GM12878 (cell line): ENCODE measurements at regions not wholly inside any gene's neighbourhood (a gene's known extent, or its start where the extent isn't known, plus 50 kb on each side); places are given as distances from the start of the nearest gene placed in this dataset.

Experiments
- ATAC-seq: fragments of 200-7000 bp; cut with Tn5 transposase; 3 replicates; pipeline ENCODE4 v1.9.1; 2020; ENCODE audit warnings: mild to moderate bottlenecking, moderate library complexity
- BruUV-seq: library from RNA; stranded (reverse); fragments of 400-500 nt; replicated peaks from 2 replicates; lab custom pipeline; 2021; lab: Mats Ljungman, UMichigan
- CTCF ChIA-PET: fragments of 300-600 bp; sonication (Branson Sonifier 250); formaldehyde crosslinking; extraction: SDS; loops from one replicate; lab custom pipeline; 2021; ENCODE audit warnings: inconsistent platforms; lab: Yijun Ruan, JAX
- POLR2A ChIA-PET: fragments of 350-600 bp; formaldehyde crosslinking; extraction: SDS; loops from one replicate; lab custom pipeline; 2021; ENCODE audit warnings: inconsistent platforms; lab: Charles Lee
- RAD21 ChIA-PET: fragments of 300-600 bp; sonication (Branson Sonifier 250); formaldehyde crosslinking; loops from one replicate; lab custom pipeline; 2023; ENCODE audit warnings: antibody characterized with exemption; ENCODE audit not compliant: unreplicated experiment; lab: Charles Lee
- SMC1A ChIA-PET: fragments of 300-600 bp; sonication (Branson Sonifier 250); formaldehyde crosslinking; loops from one replicate; lab custom pipeline; 2023; ENCODE audit not compliant: unreplicated experiment, uncharacterized antibody; lab: Charles Lee
- DNase-seq: peaks from one replicate; pipeline ENCODE4 v3.0.0-alpha.2; 2011; ENCODE audit warnings: low read depth, low spot score
- FAIRE-seq: peaks from 3 replicates; lab custom pipeline; 2011; peaks lifted over from hg19 to GRCh38; lab: Jason Lieb, UNC
- H2AFZ ChIP-seq: 2 replicates; pipeline ENCODE4 v1.6.0; 2011; ENCODE audit warnings: low read depth, low read length, control low read depth; ENCODE audit not compliant: control insufficient read depth
- H3K27ac ChIP-seq: 2 replicates; pipeline ENCODE4 v1.5.1; 2011; ENCODE audit warnings: control low read depth; ENCODE audit not compliant: control insufficient read depth, insufficient read depth
- H3K27me3 ChIP-seq, 2 experiments: replicated peaks in 1 of 2; 2 replicates each; pipeline versions ENCODE4 v1.6.0 to v1.6.1; 2011; ENCODE audit warnings: low read length in 1 of 2; ENCODE audit not compliant: control insufficient read depth in 2 of 2, insufficient read depth in 2 of 2
- H3K36me3 ChIP-seq, 2 experiments: 2 replicates each; pipeline ENCODE4 v1.5.1; 2011; ENCODE audit warnings: low read length in 1 of 2; ENCODE audit not compliant: control insufficient read depth in 2 of 2, insufficient read depth in 2 of 2
- H3K4me1 ChIP-seq: 2 replicates; pipeline ENCODE4 v1.6.1; 2011; ENCODE audit warnings: mild to moderate bottlenecking, low read length, moderate library complexity, mixed read lengths; ENCODE audit not compliant: control insufficient read depth, insufficient read depth
- H3K4me2 ChIP-seq: 2 replicates; pipeline ENCODE4 v1.6.0; 2011; ENCODE audit warnings: control low read depth; ENCODE audit not compliant: control insufficient read depth, insufficient read depth
- H3K4me3 ChIP-seq: fragments of 200-600 bp; sonication (generic); 2 replicates; pipeline ENCODE4 v1.5.1; 2016
- H3K79me2 ChIP-seq: 2 replicates; pipeline ENCODE4 v1.6.0; 2011; ENCODE audit warnings: low read length; ENCODE audit not compliant: control insufficient read depth, insufficient read depth
- H3K9ac ChIP-seq: 2 replicates; pipeline ENCODE4 v1.8.0; 2011; ENCODE audit warnings: low read length, control low read depth, mixed read lengths; ENCODE audit not compliant: control insufficient read depth, insufficient read depth
- H3K9me3 ChIP-seq: replicated peaks from 3 replicates; pipeline ENCODE4 v1.5.1; 2011; ENCODE audit warnings: mild to moderate bottlenecking, low read length; ENCODE audit not compliant: control insufficient read depth, insufficient read depth
- H4K20me1 ChIP-seq: 2 replicates; pipeline ENCODE4 v1.6.0; 2011; ENCODE audit not compliant: control insufficient read depth, insufficient read depth
- ATF7 ChIP-seq: fragments of 450-650 bp; IDR thresholded peaks from 2 replicates; pipeline ENCODE4 v1.6.1; 2016; ENCODE audit warnings: low read depth, mild to moderate bottlenecking
- CREM ChIP-seq: IDR thresholded peaks from 2 replicates; pipeline ENCODE4 v1.6.1; 2014; ENCODE audit warnings: antibody characterized with exemption, low read depth
- ESRRA ChIP-seq: IDR thresholded peaks from 2 replicates; pipeline ENCODE4 v1.6.1; 2012; ENCODE audit warnings: mild to moderate bottlenecking, low read length, improper control_type of control experiment
- ETV6 ChIP-seq, 2 experiments: fragments of 450-650 bp in 1 of 2; IDR thresholded peaks in 1 of 2; conservative IDR thresholded peaks in 1 of 2; 2 replicates each; pipeline ENCODE4 v1.6.1; 2014; ENCODE audit warnings: antibody characterized with exemption in 1 of 2, borderline replicate concordance in 1 of 2, low read depth in 1 of 2, mild to moderate bottlenecking in 1 of 2, moderate library complexity in 1 of 2
- FOXK2 ChIP-seq: fragments of 450-650 bp; IDR thresholded peaks from 2 replicates; pipeline ENCODE4 v1.6.1; 2017; ENCODE audit warnings: mild to moderate bottlenecking, moderate library complexity
- HCFC1 ChIP-seq: fragments of 150-350 bp; IDR thresholded peaks from 2 replicates; pipeline ENCODE4 v1.6.1; 2014; ENCODE audit warnings: low read length
- KLF5 ChIP-seq: fragments of 450-650 bp; IDR thresholded peaks from 2 replicates; pipeline ENCODE4 v1.6.1; 2014; ENCODE audit warnings: mild to moderate bottlenecking; ENCODE audit not compliant: partially characterized antibody
- PML ChIP-seq: IDR thresholded peaks from 2 replicates; pipeline ENCODE4 v1.6.1; 2012; ENCODE audit warnings: low read length, inconsistent platforms
- RB1 ChIP-seq: fragments of 450-650 bp; formaldehyde crosslinking; IDR thresholded peaks from 2 replicates; pipeline ENCODE4 v1.6.1; 2017; ENCODE audit warnings: mild to moderate bottlenecking, borderline replicate concordance
- SP1 ChIP-seq: IDR thresholded peaks from one replicate; pipeline ENCODE4 v1.6.1; 2011; ENCODE audit warnings: low read depth, low read length
- SRF ChIP-seq, 2 experiments: IDR thresholded peaks; 2 replicates each; pipeline ENCODE4 v1.6.1; 2011; ENCODE audit warnings: low read depth in 2 of 2, low read length in 2 of 2, mild to moderate bottlenecking in 1 of 2, moderate library complexity in 1 of 2
- SUZ12 ChIP-seq: fragments of 200-600 bp; sonication (generic); IDR thresholded peaks from one replicate; pipeline ENCODE4 v1.6.1; 2018; ENCODE audit warnings: antibody characterized with exemption, mild to moderate bottlenecking; ENCODE audit not compliant: unreplicated experiment
- TBL1XR1 ChIP-seq: IDR thresholded peaks from 2 replicates; pipeline ENCODE4 v1.6.1; 2012; ENCODE audit warnings: low read depth, low read length, improper control_type of control experiment
- ZZZ3 ChIP-seq: IDR thresholded peaks from 2 replicates; pipeline ENCODE4 v1.6.1; 2011; ENCODE audit warnings: low read depth; ENCODE audit not compliant: control insufficient read depth, insufficient read length
- WGBS: methylation state at CpG from one replicate; pipeline ENCODE4 v1.1.6; 2016; ENCODE audit warnings: low lambda C conversion rate; ENCODE audit not compliant: insufficient replicate concordance, insufficient coverage; ENCODE audit errors: missing lambda C conversion rate; 5-methylcytosine and 5-hydroxymethylcytosine counted together
- in situ Hi-C: fragments of 300-500 bp; cut with MboI; formaldehyde crosslinking; loops from 9 replicates; pipeline ENCODE4 v1.14.3; 2018; ENCODE audit warnings: mixed read lengths
- intact Hi-C: fragments of 100-400 bp; cut with micrococcal nuclease; formaldehyde crosslinking; loops from one replicate; pipeline ENCODE4 v1.14.2; 2022; ENCODE audit not compliant: unreplicated experiment
- TF ChIP-seq, protein P1 (sequence below): fragments of 450-650 bp; formaldehyde crosslinking; IDR thresholded peaks from 2 replicates; pipeline ENCODE4 v1.4.0; 2020; ENCODE audit warnings: mild to moderate bottlenecking, moderate library complexity

DNA sequence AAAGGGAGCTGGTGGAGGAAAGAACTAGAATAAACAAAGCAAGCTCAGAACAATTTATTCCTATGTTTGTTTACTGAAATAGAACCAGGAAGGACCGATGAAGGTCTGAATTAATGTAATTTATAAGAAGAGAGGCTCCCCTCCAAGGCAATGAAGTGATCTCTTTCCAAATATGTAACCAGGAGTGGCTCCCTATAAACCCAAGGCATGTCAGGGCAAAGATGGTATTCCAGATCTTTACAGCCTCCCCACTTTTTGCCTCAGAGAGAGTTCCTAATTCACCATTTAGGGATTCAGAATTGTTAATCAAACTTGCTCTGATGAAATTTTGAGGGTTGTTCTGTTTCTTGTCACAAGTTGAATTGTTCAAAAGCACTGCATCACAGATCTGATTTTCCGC, 88.8 kb downstream of the HDGFL1 start:
- H3K27me3 ChIP-seq: no peaks in the 10 kb centered on the region
- intact Hi-C loops (no loop called here), in situ Hi-C loops (no loop called here)
- no peak overlapping the region for H3K27ac ChIP-seq
- BruUV-seq: no TSS peak
- H2AFZ ChIP-seq: no peak overlapping the region
- H3K4me2 ChIP-seq: no peak overlapping the region
- ChIA-PET SMC1A (interaction anchor here (1.4 to 1.8 kb wide), 6 partner anchors 9 to 1065 kb away, joined by 3 to 9 read pairs (median 6); partner anchors contain the start of gene SOX4), CTCF (interaction anchor here (1.3 kb wide), 1 partner anchor 9 kb away, joined by 5 read pairs; no protein-coding TSS in a partner anchor), RAD21 (interaction anchor here (0.7 kb wide), 1 partner anchor 296 kb away, joined by 3 read pairs; no protein-coding TSS in a partner anchor), POLR2A (interaction anchor here (0.5 kb wide), 1 partner anchor 822 kb away, joined by 3 read pairs; no protein-coding TSS in a partner anchor)
- H3K9ac ChIP-seq: no peak overlapping the region
- 50% methylated on average over 2 of the region's 2 CpGs for WGBS
- H3K4me1 ChIP-seq: no peaks in the 10 kb centered on the region
- no peaks in the 10 kb centered on the region for H3K36me3 ChIP-seq
- no peaks in the 10 kb centered on the region for H3K9me3 ChIP-seq
- ATAC-seq: no peak
- H4K20me1 ChIP-seq: no peaks in the 10 kb centered on the region
- no peak for DNase-seq
- no peaks in the 10 kb centered on the region for H3K79me2 ChIP-seq
- no peak overlapping the region for H3K4me3 ChIP-seq
- FAIRE-seq: no peak
- no peak for TF ChIP-seq SP1
- TF ChIP-seq RB1: no peak
- TF ChIP-seq KLF5: no peak
- TF ChIP-seq SUZ12: no peak
- TF ChIP-seq SRF (IDR thresholded peaks at IDR 0.05; ENCODE audit: low read depth in 2 of 2, low read length in 2 of 2): no peak
- TF ChIP-seq HCFC1: no peak
- TF ChIP-seq ATF7: no peak
- no peak for TF ChIP-seq FOXK2
- no peak for TF ChIP-seq ESRRA
- TF ChIP-seq TBL1XR1: no peak
- no peak for TF ChIP-seq ETV6 (conservative IDR thresholded peaks at IDR 0.05 in 1 of 2, IDR thresholded peaks at IDR 0.05 in 1 of 2; ENCODE audit: borderline replicate concordance in 1 of 2, low read depth in 1 of 2)
- TF ChIP-seq ZZZ3: no peak
- TF ChIP-seq CREM: no peak
- TF ChIP-seq, protein P1, sequence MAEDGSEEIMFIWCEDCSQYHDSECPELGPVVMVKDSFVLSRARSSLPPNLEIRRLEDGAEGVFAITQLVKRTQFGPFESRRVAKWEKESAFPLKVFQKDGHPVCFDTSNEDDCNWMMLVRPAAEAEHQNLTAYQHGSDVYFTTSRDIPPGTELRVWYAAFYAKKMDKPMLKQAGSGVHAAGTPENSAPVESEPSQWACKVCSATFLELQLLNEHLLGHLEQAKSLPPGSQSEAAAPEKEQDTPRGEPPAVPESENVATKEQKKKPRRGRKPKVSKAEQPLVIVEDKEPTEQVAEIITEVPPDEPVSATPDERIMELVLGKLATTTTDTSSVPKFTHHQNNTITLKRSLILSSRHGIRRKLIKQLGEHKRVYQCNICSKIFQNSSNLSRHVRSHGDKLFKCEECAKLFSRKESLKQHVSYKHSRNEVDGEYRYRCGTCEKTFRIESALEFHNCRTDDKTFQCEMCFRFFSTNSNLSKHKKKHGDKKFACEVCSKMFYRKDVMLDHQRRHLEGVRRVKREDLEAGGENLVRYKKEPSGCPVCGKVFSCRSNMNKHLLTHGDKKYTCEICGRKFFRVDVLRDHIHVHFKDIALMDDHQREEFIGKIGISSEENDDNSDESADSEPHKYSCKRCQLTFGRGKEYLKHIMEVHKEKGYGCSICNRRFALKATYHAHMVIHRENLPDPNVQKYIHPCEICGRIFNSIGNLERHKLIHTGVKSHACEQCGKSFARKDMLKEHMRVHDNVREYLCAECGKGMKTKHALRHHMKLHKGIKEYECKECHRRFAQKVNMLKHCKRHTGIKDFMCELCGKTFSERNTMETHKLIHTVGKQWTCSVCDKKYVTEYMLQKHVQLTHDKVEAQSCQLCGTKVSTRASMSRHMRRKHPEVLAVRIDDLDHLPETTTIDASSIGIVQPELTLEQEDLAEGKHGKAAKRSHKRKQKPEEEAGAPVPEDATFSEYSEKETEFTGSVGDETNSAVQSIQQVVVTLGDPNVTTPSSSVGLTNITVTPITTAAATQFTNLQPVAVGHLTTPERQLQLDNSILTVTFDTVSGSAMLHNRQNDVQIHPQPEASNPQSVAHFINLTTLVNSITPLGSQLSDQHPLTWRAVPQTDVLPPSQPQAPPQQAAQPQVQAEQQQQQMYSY (CRISPR knock-in tag): no peak
- TF ChIP-seq PML: no peak
